Neural cell (in vitro differentiated cells): ENCODE measurements at regions not wholly inside any gene's neighbourhood (a gene's known extent, or its start where the extent isn't known, plus 50 kb on each side); places are given as distances from the start of the nearest gene placed in this dataset.

ENCODE experiments used
- CTCF ChIP-seq: fragments of 450-650 bp; IDR thresholded peaks from 2 replicates; pipeline ENCODE4 v1.5.1; 2014; ENCODE audit warnings: antibody characterized with exemption, mild to moderate bottlenecking, moderate library complexity; ENCODE audit not compliant: poor library complexity, severe bottlenecking
- EP300 ChIP-seq: fragments of 450-650 bp; conservative IDR thresholded peaks from 2 replicates; pipeline ENCODE4 v1.6.1; 2014; ENCODE audit warnings: antibody characterized with exemption, mild to moderate bottlenecking, moderate library complexity; ENCODE audit not compliant: poor library complexity, severe bottlenecking
- EZH2 ChIP-seq: fragments of 200-600, 300-800 bp; shearing (Covaris generic), sonication (generic); IDR thresholded peaks from 2 replicates; pipeline ENCODE4 v1.6.1; 2014; ENCODE audit warnings: antibody characterized with exemption, low read length, borderline replicate concordance, mild to moderate bottlenecking; ENCODE audit not compliant: insufficient read depth, poor library complexity, severe bottlenecking
- POLR2AphosphoS5 ChIP-seq: IDR thresholded peaks from 2 replicates; pipeline ENCODE4 v1.6.1; 2012
- RAD21 ChIP-seq: fragments of 450-650 bp; conservative IDR thresholded peaks from 2 replicates; pipeline ENCODE4 v1.6.1; 2014; ENCODE audit warnings: antibody characterized with exemption, mild to moderate bottlenecking, moderate library complexity
- SMC3 ChIP-seq: fragments of 450-650 bp; conservative IDR thresholded peaks from 2 replicates; pipeline ENCODE4 v1.6.1; 2014; ENCODE audit warnings: antibody characterized with exemption, mild to moderate bottlenecking, moderate library complexity; ENCODE audit not compliant: poor library complexity
- TAF1 ChIP-seq: IDR thresholded peaks from 2 replicates; pipeline ENCODE4 v1.6.1; 2012; ENCODE audit warnings: low read depth
- TF ChIP-seq, protein P1 (sequence below): IDR thresholded peaks from 2 replicates; pipeline ENCODE4 v1.6.1; 2012; ENCODE audit warnings: borderline replicate concordance

DNA sequence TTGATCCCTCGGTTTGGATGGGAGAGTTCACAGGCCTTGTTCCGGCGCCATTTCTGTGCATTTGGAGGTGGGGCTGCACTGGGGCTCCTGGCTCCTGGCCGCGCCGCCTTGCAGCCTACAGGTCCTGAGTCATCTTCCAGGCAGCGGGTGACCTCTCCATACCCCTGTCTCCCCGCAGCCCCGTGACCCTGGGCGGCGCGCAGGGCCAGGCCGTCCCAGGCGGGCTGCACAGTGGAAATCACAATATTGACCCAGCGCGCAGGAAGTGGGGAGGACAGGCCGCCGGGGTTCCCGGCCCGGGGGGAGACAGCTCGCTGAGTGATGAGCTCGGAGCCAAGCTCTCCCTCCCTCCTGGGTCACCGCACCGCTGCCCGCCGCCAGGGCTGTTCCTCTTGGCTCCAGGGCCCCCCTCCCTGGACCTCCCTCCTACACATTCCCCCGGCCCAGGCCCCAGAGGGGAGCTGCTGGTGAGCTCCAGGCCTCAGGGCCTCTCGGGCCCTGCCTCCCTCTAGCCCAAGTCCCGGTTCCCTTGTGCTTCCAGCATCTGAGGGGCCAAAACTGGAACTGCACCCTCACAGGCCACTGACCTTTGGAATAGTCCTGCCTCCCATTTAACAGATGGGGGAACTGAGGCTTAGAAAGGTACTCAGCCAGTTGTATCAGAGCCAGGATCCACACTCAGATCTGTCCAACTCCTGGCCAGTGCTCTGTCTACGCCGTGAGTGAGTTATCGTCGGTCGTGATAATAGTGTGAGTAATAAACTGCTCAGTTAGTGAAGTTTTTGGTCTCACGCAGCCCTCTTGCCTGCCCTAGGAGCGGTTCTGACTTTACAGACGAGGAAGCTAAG is 142.9 kb upstream of the WNT4 start:
- TF ChIP-seq CTCF = no peak
- no peak for TF ChIP-seq EZH2
- TF ChIP-seq RAD21 = no peak
- TF ChIP-seq EP300 = no peak
- TF ChIP-seq SMC3 = no peak
- no peak for TF ChIP-seq POLR2AphosphoS5
- no peak for TF ChIP-seq TAF1
- TF ChIP-seq, protein P1, sequence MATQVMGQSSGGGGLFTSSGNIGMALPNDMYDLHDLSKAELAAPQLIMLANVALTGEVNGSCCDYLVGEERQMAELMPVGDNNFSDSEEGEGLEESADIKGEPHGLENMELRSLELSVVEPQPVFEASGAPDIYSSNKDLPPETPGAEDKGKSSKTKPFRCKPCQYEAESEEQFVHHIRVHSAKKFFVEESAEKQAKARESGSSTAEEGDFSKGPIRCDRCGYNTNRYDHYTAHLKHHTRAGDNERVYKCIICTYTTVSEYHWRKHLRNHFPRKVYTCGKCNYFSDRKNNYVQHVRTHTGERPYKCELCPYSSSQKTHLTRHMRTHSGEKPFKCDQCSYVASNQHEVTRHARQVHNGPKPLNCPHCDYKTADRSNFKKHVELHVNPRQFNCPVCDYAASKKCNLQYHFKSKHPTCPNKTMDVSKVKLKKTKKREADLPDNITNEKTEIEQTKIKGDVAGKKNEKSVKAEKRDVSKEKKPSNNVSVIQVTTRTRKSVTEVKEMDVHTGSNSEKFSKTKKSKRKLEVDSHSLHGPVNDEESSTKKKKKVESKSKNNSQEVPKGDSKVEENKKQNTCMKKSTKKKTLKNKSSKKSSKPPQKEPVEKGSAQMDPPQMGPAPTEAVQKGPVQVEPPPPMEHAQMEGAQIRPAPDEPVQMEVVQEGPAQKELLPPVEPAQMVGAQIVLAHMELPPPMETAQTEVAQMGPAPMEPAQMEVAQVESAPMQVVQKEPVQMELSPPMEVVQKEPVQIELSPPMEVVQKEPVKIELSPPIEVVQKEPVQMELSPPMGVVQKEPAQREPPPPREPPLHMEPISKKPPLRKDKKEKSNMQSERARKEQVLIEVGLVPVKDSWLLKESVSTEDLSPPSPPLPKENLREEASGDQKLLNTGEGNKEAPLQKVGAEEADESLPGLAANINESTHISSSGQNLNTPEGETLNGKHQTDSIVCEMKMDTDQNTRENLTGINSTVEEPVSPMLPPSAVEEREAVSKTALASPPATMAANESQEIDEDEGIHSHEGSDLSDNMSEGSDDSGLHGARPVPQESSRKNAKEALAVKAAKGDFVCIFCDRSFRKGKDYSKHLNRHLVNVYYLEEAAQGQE = no peak
